ENCODE measurements at regions not wholly inside any gene's neighbourhood (a gene's known extent, or its start where the extent isn't known, plus 50 kb on each side); places are given as distances from the start of the nearest gene placed in this dataset.

DNA sequence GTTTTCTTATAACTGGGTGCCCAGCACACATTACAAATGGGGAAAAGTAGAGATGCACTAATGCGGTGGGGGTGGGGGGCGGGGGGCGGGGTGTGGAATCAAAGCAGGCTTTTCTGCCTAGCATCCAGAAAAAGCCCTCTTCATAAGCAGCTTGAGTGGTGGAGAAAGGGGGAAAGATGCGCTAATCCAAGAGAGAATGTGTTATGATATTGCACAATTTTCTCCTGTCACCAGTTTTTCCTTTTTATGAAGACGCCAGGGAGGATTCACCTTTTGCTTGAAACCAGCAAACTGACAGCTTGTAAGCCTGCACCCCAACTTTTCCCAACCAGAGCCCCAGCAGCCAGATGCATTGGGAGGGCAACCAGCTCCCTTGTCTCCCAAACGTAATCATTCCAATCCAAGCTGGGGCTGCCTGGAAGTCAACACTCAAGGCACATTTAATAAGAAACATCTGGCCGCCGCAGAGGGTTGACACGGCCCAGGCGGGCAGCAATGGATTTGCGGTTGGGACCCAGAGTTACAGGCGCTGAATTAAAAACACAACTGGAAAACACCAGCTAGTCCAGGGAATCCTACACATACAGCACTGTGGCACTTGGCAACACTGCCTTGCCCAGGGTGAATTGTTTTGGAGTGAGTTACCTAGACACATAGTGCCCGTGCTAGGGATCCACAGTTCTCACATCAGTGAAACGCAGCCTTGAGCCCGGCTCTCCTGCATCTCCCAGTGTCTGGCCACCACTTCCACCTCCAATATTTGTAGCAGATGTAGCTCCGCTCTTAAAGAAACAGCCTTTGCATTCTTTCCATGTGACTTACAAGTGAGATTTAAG, 218.5 kb upstream of the PRICKLE2 start:
- Histone ChIP-seq H3K27me3 (no peaks in the 10 kb centered on the region), H3K4me1 (peaks cover 41% of the 10 kb centered on the region), H3K9me3 (no peaks in the 10 kb centered on the region), H3K36me3 (no peaks in the 10 kb centered on the region), H3K4me3 (peak overlapping the region; percentile 64), H3K27ac (peak overlapping the region; percentile 37)
- ATAC-seq (no peak), DNase-seq (no peak)
- intact Hi-C loops (cut with DNase I), result no loop called here
- TF ChIP-seq, protein P1, sequence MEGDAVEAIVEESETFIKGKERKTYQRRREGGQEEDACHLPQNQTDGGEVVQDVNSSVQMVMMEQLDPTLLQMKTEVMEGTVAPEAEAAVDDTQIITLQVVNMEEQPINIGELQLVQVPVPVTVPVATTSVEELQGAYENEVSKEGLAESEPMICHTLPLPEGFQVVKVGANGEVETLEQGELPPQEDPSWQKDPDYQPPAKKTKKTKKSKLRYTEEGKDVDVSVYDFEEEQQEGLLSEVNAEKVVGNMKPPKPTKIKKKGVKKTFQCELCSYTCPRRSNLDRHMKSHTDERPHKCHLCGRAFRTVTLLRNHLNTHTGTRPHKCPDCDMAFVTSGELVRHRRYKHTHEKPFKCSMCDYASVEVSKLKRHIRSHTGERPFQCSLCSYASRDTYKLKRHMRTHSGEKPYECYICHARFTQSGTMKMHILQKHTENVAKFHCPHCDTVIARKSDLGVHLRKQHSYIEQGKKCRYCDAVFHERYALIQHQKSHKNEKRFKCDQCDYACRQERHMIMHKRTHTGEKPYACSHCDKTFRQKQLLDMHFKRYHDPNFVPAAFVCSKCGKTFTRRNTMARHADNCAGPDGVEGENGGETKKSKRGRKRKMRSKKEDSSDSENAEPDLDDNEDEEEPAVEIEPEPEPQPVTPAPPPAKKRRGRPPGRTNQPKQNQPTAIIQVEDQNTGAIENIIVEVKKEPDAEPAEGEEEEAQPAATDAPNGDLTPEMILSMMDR (IDR thresholded peaks at IDR 0.05), result no peak

DNA sequence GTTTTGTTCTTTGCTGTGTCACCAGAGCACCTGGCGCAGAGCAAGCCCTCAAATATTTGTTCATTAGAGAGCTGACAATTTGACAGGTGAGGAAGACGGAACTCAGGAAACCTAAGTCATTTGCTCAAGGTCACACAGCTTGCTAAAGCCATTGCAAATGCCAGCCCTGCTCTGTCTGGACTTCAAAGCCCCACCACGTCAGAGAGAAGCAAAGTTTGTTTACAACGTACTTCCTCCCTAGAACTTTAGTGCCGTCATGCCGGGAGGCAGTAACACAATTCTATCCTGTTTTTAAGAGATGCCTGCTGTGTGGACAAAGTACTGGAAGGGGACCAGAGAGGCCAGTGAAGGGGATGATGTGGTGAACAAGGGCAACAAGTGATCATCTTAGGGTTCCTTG, 216.6 kb upstream of the PRICKLE2 start:
- peak overlapping the region; percentile 3 for H3K27ac ChIP-seq
- DNase-seq (no peak), ATAC-seq (no peak)
- H3K36me3 ChIP-seq, result no peaks in the 10 kb centered on the region
- H3K4me1 ChIP-seq, result peaks cover 42% of the 10 kb centered on the region
- no peak overlapping the region for H3K4me3 ChIP-seq
- TF ChIP-seq, protein P1 (IDR thresholded peaks at IDR 0.05), result no peak
- H3K9me3 ChIP-seq, result no peaks in the 10 kb centered on the region
- H3K27me3 ChIP-seq, result no peaks in the 10 kb centered on the region
- intact Hi-C loops (cut with DNase I), result no loop called here

DNA sequence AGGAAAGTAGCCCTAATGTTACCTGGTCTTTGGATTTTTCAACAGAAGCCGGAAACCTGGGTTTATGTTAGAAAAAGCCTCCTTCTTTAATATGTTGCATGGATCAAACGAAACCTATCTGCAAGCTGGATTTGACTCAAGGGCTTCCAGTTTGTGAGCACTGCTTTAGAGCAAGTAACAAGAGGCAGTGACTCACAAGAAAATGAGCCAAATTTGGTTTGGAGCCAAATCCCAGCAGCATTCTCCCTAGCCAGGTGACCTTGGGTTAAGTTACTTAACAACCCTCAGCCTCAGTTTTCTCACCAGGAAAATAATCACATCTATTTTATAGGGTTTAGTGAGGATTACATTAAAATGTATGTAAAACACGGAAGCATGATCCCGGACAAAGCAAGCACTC, 215.2 kb upstream of the PRICKLE2 start:
- Histone ChIP-seq H3K4me1 (peaks cover 42% of the 10 kb centered on the region), H3K27me3 (no peaks in the 10 kb centered on the region), H3K4me3 (no peak overlapping the region), H3K36me3 (no peaks in the 10 kb centered on the region), H3K9me3 (no peaks in the 10 kb centered on the region), H3K27ac (peak overlapping the region; percentile 27)
- ATAC-seq (peak; percentile 67), DNase-seq (no peak)
- intact Hi-C loops (cut with DNase I), result no loop called here
- TF ChIP-seq, protein P1 (IDR thresholded peaks at IDR 0.05), result no peak

DNA sequence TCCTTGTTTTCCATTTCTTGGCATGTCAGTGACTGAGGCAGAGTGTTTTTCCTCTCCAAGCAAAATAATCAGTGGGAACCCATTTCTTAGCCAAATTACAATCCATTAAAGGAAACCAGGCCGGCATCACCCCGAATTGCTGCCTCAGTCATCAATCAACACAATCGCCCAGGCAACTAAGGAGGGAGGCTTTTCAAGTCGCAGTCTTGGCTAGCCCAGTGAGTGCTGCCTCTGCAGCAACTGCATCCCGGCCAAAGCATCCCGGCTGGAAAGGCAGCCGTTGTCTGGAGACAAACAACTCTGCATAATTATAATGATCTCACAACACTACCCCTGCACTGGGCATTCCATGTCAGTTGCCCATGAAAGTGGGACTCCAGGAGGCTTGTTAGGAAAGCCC, 213.5 kb upstream of the PRICKLE2 start:
- H3K27ac ChIP-seq, result no peak overlapping the region
- H3K36me3 ChIP-seq, result no peaks in the 10 kb centered on the region
- H3K27me3 ChIP-seq, result no peaks in the 10 kb centered on the region
- ATAC-seq (no peak), DNase-seq (no peak)
- H3K4me1 ChIP-seq, result peaks cover 42% of the 10 kb centered on the region
- intact Hi-C loops (cut with DNase I), result no loop called here
- no peak overlapping the region for H3K4me3 ChIP-seq
- H3K9me3 ChIP-seq, result no peaks in the 10 kb centered on the region
- TF ChIP-seq, protein P1 (IDR thresholded peaks at IDR 0.05), result no peak

DNA sequence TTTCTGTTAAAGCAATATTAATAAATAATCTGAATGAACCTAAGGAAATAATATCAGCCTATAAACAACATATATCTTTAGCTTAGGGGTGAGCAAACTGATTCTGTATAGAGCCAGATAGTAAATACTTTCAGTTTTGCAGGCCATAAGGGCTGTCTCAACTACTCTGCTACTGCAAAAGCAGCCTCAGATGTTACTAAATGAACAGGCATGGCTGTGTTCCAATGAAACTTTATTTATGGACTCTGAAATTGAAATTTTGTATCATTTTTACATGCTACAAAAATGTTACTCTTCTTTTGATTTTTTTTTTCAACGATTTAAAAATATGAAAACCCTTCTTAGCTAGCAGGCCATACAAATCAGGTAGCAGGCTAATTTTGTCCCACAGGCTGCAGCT, 212.8 kb upstream of the PRICKLE2 start:
- no peak overlapping the region for H3K27ac ChIP-seq
- no peaks in the 10 kb centered on the region for H3K36me3 ChIP-seq
- H3K27me3 ChIP-seq, result no peaks in the 10 kb centered on the region
- ATAC-seq, result no peak
- peaks cover 39% of the 10 kb centered on the region for H3K4me1 ChIP-seq
- DNase-seq, result no peak
- intact Hi-C loops (cut with DNase I), result no loop called here
- H3K9me3 ChIP-seq, result no peaks in the 10 kb centered on the region
- TF ChIP-seq, protein P1 (IDR thresholded peaks at IDR 0.05), result no peak
- no peak overlapping the region for H3K4me3 ChIP-seq
